NCI-H82 treated with DMSO at 0.1 percent for 48 hours (cell line): ENCODE measurements at regions not wholly inside any gene's neighbourhood (a gene's known extent, or its start where the extent isn't known, plus 50 kb on each side); places are given as distances from the start of the nearest gene placed in this dataset.
"Not testable (repeated sequence)": the region's sequence is repeated elsewhere in the genome, so short reads cannot be mapped to it uniquely, and the experiment has no call there.

Source experiments
- DNase-seq: peaks from one replicate; lab custom pipeline; 2025; ENCODE audit not compliant: unreplicated experiment; lab: John Stamatoyannopoulos, UW

GRCh38 chr2:114128725-114129124 is 238.8 kb downstream of the ACTR3 start:
- no peak for DNase-seq

DNA sequence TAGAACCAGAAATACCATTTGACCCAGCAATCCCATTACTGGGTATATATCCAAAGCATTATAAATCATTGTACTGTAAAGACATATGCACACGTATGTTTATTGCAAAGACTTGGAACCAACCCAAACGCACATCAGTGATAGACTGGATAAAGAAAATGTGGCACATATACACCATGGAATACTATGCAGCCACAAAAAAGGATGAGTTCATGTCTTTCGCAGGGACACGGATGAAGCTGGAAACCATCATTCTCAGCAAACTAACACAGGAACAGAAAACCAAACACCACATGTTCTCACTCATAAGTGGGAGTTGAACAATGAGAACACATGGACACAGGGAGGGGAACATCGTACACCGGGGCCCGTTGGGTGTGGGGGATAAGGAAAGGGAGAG is 242.2 kb downstream of the ACTR3 start:
- DNase-seq: not testable (repeated sequence)

- peak; percentile 9 for DNase-seq
Observed at GRCh38 chr2:114134146-114134545, 244.3 kb downstream of the ACTR3 start.

DNA sequence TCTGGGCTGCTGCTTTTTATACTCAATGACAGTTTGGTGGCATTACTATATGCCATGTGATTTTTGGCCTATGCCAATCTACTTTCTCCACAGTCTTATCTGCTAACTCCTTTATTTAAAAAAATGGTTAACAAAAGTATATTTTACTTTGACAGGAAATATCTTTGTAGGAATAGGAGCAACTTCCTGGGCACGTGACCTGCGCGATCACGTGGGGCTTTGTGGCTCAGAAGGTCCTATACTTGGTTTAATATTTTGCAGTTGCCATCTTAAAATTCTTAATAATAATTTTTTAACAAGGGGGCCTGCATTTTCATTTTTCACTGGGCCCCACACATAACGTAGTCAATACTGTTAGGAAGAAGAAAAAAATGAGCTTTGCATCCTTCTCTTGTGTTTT is 249.7 kb downstream of the ACTR3 start:
- DNase-seq: no peak

- DNase-seq: no peak
Observed at GRCh38 chr2:114156366-114157056, 266.6 kb downstream of the ACTR3 start.

DNA sequence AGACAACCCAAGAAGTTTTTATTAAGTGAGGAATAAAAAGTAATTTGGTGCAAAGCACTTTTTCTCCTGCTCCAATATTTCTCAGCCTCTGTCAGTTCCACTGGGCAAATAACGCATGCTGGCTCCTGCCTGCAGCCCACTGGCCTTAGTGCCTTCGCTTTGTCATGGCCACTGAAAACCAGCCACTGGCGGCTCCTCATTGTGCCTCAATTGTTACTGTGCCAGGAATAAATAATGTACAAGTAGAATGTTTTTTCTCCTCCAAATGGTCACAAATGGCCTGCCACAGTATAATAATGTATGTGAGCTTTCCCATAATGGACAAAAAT is 267.1 kb downstream of the ACTR3 start:
- no peak for DNase-seq

GRCh38 chr2:114160263-114160981 is 270.5 kb downstream of the ACTR3 start:
- DNase-seq: no peak

DNA sequence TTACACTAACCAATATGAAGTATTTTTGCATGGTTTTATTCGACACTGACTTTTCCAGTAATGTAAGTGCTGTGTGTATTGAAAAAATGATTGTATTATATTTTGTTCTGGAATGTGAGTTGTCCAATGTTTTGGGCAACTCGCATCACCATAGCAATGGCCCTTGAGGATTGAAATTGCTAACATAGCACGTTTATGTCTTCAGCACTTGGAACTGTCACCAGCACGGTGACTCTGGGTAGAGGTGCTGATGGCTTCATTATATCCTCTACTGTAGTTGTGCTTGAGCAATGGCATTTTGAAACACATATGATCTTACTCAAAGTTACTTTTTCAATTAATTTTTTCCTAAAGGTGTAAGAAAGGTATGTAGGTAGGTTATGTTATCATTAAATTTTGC is 271.5 kb downstream of the ACTR3 start:
- DNase-seq: no peak

DNA sequence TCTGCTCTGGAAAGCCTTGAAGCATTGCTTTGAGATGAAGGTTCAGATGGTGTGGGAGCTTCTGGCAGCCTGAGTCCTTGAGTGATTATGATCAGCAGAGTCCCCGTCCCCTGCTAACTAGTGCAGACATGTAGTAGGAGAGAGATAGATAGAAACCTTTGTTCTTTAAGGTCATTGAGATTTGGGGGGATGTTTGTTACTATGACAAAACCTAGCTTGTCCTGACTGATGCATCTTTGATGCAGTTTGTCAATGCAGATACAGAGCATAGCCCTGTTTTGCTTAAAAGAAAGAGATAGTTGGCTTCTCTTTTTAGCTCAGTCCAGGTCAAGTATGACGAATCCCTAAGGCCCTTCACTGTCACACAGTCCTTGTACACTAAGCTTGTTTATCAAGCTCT is 274.6 kb upstream of the DPP10 start:
- no peak for DNase-seq

GRCh38 chr2:114170070-114170469 is 272.4 kb upstream of the DPP10 start:
- peak; percentile 38 for DNase-seq

DNA sequence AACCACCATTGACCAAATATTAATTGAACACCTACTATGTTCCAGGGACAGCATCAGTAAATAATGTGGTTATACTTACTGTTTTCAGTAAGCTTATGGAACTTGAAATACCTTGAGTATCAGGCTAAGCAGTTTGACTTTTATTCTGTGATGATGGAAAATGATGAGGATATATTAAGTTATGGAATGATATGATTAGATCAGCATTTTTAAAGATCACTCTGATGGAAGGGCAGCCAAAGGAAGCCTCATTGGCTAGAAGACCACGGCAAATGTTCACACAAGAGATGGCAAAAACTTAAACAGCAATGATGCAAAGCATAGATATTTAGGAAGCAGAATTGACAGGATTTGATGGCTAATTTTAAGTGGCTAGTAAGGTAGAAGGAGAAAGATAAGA is 266.9 kb upstream of the DPP10 start:
- DNase-seq: no peak

- DNase-seq: no peak
Observed at GRCh38 chr2:114185501-114185900, 256.9 kb upstream of the DPP10 start.

DNA sequence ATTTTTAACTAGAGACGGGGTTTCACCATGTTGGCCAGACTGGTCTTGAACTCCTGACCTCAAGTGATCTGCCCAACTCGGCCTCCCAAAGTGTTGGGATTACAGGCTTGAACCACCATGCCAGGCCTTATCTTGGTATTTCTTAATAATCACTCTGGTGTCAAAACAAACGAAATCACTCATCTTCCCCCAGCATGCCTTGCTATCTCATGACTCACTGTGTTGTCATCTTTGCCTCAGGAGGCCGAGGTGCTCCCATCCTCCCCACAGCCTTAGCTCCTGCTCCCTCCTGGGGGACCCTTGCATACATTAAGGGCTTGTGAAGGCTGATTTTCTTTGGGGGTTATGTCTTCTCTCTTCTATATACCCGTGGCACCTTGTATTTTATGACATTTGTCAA is 250.1 kb upstream of the DPP10 start:
- no peak for DNase-seq

GRCh38 chr2:114201781-114202180 is 240.7 kb upstream of the DPP10 start:
- no peak for DNase-seq

GRCh38 chr2:114203679-114204078 is 238.8 kb upstream of the DPP10 start:
- no peak for DNase-seq

DNA sequence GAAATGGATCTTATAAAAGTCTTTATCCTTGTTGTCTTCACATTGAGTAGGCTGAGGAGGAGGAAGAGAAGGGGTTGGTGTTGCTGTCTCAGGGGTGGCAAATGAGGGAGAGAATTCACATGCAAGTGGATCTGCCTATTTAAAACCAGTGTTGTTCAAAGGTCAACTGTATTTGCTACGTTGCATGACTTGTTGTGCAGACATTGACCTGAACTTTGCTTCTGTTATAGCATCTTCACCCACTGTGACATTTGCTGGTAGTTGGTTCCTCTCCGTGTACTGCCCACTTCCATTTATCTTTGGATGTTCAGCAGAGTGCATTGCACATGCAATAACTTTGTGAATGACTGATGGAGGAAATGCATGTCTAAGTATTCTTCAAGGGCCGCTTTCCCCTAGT is 228.6 kb upstream of the DPP10 start:
- no peak for DNase-seq

- no peak for DNase-seq
Observed at GRCh38 chr2:114218383-114218782, 224.1 kb upstream of the DPP10 start.

DNA sequence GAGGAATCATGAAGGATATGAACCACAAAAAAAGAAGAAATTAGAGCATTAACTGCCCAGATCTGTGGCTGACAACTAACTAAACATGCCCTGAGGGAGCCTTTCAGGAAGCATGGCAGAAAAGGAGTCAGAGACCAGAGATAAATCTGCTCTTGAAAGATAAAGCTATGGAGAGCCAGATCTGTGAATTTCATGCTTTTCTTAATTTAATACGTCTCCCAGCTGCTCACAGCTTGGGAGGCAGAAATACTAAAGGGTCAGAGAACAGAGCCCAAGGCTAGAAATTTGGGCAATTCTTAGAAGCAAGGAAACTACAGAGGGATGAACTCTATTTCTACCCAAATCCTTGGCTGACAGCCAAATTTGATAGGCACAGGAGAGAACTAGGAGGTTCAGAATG is 223.0 kb upstream of the DPP10 start:
- DNase-seq: no peak

GRCh38 chr2:114222344-114222743 is 220.1 kb upstream of the DPP10 start:
- DNase-seq: peak; percentile 36

DNA sequence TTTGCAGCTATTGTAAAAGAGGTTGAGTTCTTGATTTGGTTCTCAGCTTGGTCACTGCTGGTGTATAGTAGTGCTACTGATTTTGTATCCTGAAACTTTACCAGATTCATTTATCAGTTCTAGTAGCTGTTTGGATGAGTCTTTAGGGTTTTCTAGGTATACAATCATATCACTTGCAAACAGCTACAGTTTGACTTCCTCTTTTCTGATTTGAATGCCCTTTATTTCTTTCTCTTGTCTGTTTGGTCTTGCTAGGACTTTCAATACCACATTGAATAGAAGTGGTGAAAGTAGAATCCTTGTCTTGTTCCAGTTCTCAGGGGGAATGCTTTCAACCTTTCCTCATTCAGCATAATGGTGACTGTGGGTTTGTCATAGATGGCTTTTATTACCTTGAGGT is 210.5 kb upstream of the DPP10 start:
- DNase-seq: no peak

DNA sequence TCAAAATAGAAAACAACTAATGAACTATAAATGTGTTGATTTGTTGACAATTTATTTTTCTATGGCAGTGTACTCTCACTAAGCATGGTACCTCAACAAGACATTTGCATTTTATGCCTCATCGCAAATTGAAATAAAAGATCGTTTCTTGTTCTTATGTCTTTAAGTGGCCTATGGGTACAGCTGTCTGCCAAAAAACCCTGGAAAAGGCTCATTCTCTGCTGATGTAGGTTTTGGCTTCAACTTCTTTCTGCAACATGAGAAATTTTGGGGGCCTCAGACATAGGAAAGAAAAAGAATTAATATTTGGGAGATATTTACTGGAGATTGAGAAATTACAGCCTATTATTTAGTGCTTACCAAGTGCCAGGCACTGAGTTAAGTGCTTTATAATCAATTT is 205.1 kb upstream of the DPP10 start:
- no peak for DNase-seq

DNA sequence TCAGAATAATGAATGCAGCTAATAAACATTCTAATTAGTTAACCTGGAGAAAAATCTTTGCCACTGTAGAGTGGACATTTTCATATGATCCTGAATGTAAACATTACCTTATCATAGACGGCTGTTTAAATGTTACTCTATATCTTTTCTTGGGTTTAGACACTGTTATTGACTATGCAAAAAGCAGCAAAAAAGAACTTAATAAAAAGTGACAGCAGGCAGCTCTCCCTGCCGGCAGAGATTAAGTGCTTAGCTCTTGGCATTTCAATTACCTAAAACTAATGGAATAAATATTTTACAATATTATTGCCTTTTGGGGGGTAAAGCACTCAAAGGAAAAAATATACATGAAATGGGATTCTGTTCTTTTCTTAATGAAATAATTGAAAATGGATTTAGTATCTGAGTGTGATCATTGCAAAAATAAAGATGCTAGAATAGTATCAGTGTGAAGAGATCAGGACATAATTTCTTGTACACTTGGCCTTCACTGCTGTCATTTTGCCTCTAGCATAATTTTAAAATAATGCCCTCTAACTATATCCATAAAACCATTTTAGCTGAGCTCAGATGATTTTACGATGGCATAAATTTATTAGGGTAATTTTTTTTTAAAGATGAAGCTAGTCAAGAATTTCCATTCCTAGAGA is 203.4 kb upstream of the DPP10 start:
- DNase-seq: no peak
